Testis (tissue), 2 donors: ENCODE measurements at regions not wholly inside any gene's neighbourhood (a gene's known extent, or its start where the extent isn't known, plus 50 kb on each side); places are given as distances from the start of the nearest gene placed in this dataset.

ENCODE experiments used
- DNase-seq: peaks from one replicate; pipeline ENCODE4 v3.0.0-alpha.2; 2019
- H3K27ac ChIP-seq, 2 donors: fragments of 200-600 bp; sonication (generic); one replicate each; pipeline ENCODE4 v1.5.1; 2019
- H3K27me3 ChIP-seq: fragments of 200-600 bp; sonication (generic); one replicate; pipeline ENCODE4 v1.5.1; 2019
- H3K36me3 ChIP-seq: fragments of 200-600 bp; sonication (generic); one replicate; pipeline ENCODE4 v1.5.1; 2017; ENCODE audit warnings: low read depth; ENCODE audit errors: missing control alignments
- H3K4me1 ChIP-seq: fragments of 200-600 bp; sonication (generic); one replicate; pipeline ENCODE4 v1.5.1; 2019
- H3K4me3 ChIP-seq, 2 donors: fragments of 200-600 bp; sonication (generic); one replicate each; pipeline ENCODE4 v1.5.1; 2017 to 2019
- H3K9me3 ChIP-seq: fragments of 200-600 bp; sonication (generic); one replicate; pipeline ENCODE4 v1.5.1; 2017
- CTCF ChIP-seq, 3 experiments: fragments of 450-650 bp in 2 of 3; fragments of 200-600 bp in 1 of 3; sonication (generic) in 1 of 3; IDR thresholded peaks; one replicate each; pipeline ENCODE4 v1.5.1; 2016 to 2019; ENCODE audit warnings: antibody characterized with exemption in 3 of 3, mild to moderate bottlenecking in 2 of 3, moderate library complexity in 1 of 3
- POLR2A ChIP-seq: fragments of 450-650 bp; IDR thresholded peaks from one replicate; pipeline ENCODE4 v1.6.1; 2017; ENCODE audit warnings: antibody characterized with exemption, mild to moderate bottlenecking, moderate library complexity
- WGBS, 2 donors: methylation state at CpG; one replicate each; pipeline ENCODE4 v1.1.5; 2018; 5-methylcytosine and 5-hydroxymethylcytosine counted together
- intact Hi-C: fragments of 100-400 bp; cut with DNase I; formaldehyde crosslinking; loops from one replicate; pipeline ENCODE4 v1.15.1; 2023; ENCODE audit warnings: low total_unique reads

- WGBS, 2 donors: 62 to 70% methylated on average over 4 of the region's 4 CpGs
- Histone ChIP-seq H3K9me3 (no peaks in the 10 kb centered on the region), H3K4me3 (no peak overlapping the region), H3K36me3 (no peaks in the 10 kb centered on the region), H3K27ac (no peak overlapping the region), H3K27me3 (no peaks in the 10 kb centered on the region), H3K4me1 (no peaks in the 10 kb centered on the region)
- intact Hi-C loops: no loop called here
- DNase-seq: no peak
- TF ChIP-seq POLR2A: no peak
- TF ChIP-seq CTCF (IDR thresholded peaks at IDR 0.05): no peak
Measured at GRCh38 chr4:23374259-23374658, 515.6 kb downstream of the PPARGC1A start.

GRCh38 chr4:23373261-23373660, 516.6 kb downstream of the PPARGC1A start:
- H3K4me1 ChIP-seq: no peaks in the 10 kb centered on the region
- 51 to 54% methylated on average over 2 of the region's 2 CpGs for WGBS, 2 donors
- intact Hi-C loops: no loop called here
- H3K4me3 ChIP-seq: no peak overlapping the region
- H3K27ac ChIP-seq: no peak overlapping the region
- H3K27me3 ChIP-seq: no peaks in the 10 kb centered on the region
- DNase-seq: peak; percentile 63
- H3K9me3 ChIP-seq: no peaks in the 10 kb centered on the region
- H3K36me3 ChIP-seq: no peaks in the 10 kb centered on the region
- TF ChIP-seq POLR2A (no peak), CTCF (IDR thresholded peaks at IDR 0.05) (no peak)

GRCh38 chr4:23371533-23371932, 518.3 kb downstream of the PPARGC1A start:
- Histone ChIP-seq H3K4me1 (no peaks in the 10 kb centered on the region), H3K27ac (no peak overlapping the region), H3K4me3 (no peak overlapping the region), H3K9me3 (no peaks in the 10 kb centered on the region), H3K27me3 (no peaks in the 10 kb centered on the region), H3K36me3 (no peaks in the 10 kb centered on the region)
- TF ChIP-seq CTCF (IDR thresholded peaks at IDR 0.05) (no peak), POLR2A (no peak)
- no peak for DNase-seq
- WGBS, 2 donors: 85 to 86% methylated on average over 5 of the region's 5 CpGs
- intact Hi-C loops: no loop called here

- TF ChIP-seq CTCF (IDR thresholded peaks at IDR 0.05): no peak
- TF ChIP-seq POLR2A: no peak
- WGBS, 2 donors: 73 to 74% methylated on average over 3 of the region's 3 CpGs
- no peak for DNase-seq
- Histone ChIP-seq H3K4me1 (no peaks in the 10 kb centered on the region), H3K36me3 (no peaks in the 10 kb centered on the region), H3K27ac (no peak overlapping the region), H3K9me3 (no peaks in the 10 kb centered on the region), H3K4me3 (no peak overlapping the region), H3K27me3 (no peaks in the 10 kb centered on the region)
- intact Hi-C loops: no loop called here
Measured at GRCh38 chr4:23369331-23369730, 520.5 kb downstream of the PPARGC1A start.

GRCh38 chr4:23368081-23368697, 521.7 kb downstream of the PPARGC1A start:
- WGBS, 2 donors: 78 to 79% methylated on average over 6 of the region's 6 CpGs
- Histone ChIP-seq H3K4me3 (no peak overlapping the region), H3K36me3 (no peaks in the 10 kb centered on the region), H3K27me3 (no peaks in the 10 kb centered on the region), H3K27ac (no peak overlapping the region), H3K4me1 (no peaks in the 10 kb centered on the region), H3K9me3 (no peaks in the 10 kb centered on the region)
- TF ChIP-seq POLR2A (no peak), CTCF (IDR thresholded peaks at IDR 0.05) (peak in 1 of 3 experiments; percentile 14)
- peak; percentile 61 for DNase-seq
- intact Hi-C loops: no loop called here
